ENCODE measurements at regions not wholly inside any gene's neighbourhood (a gene's known extent, or its start where the extent isn't known, plus 50 kb on each side); places are given as distances from the start of the nearest gene placed in this dataset.

GRCh38 chr14:94857950-94858349 lies 88.0 kb upstream of the GSC start:
- H3K4me1 ChIP-seq (ENCODE audit: insufficient read depth, low read length) = no peaks in the 10 kb centered on the region
- H4K20me1 ChIP-seq (ENCODE audit: insufficient read depth, low read length) = no peaks in the 10 kb centered on the region
- no peaks in the 10 kb centered on the region for H3K9me3 ChIP-seq (ENCODE audit: low read depth, low read length)
- H3K4me2 ChIP-seq (ENCODE audit: insufficient read depth, low read length) = no peak overlapping the region
- H3K79me2 ChIP-seq (ENCODE audit: insufficient read depth, low read length) = no peaks in the 10 kb centered on the region
- peaks cover 4% of the 10 kb centered on the region for H3K27me3 ChIP-seq (ENCODE audit: insufficient read depth, low read length)
- no peak for DNase-seq (ENCODE audit: insufficient read length, low spot score, missing footprints)
- H3K36me3 ChIP-seq (ENCODE audit: insufficient read depth, low read length) = no peaks in the 10 kb centered on the region
- H3K27ac ChIP-seq (ENCODE audit: low read depth, low read length) = no peak overlapping the region
- no peak overlapping the region for H2AFZ ChIP-seq (ENCODE audit: low read length)
- TF ChIP-seq CTCF (IDR thresholded peaks at IDR 0.05; ENCODE audit: extremely low read depth, low read depth, low read length) = no peak
- no peak overlapping the region for H3K4me3 ChIP-seq (ENCODE audit: insufficient read depth, low read length)

- TF ChIP-seq CTCF (IDR thresholded peaks at IDR 0.05; ENCODE audit: extremely low read depth, low read depth, low read length) = no peak
- no peak overlapping the region for H3K4me2 ChIP-seq (ENCODE audit: insufficient read depth, low read length)
- H3K9me3 ChIP-seq (ENCODE audit: low read depth, low read length) = no peaks in the 10 kb centered on the region
Observed at GRCh38 chr14:94853920-94854319, 84.0 kb upstream of the GSC start.

GRCh38 chr14:94850309-94851211 lies 80.6 kb upstream of the GSC start:
- Histone ChIP-seq H3K79me2 (ENCODE audit: insufficient read depth, low read length) (no peaks in the 10 kb centered on the region), H4K20me1 (ENCODE audit: insufficient read depth, low read length) (no peaks in the 10 kb centered on the region), H3K27me3 (ENCODE audit: insufficient read depth, low read length) (no peaks in the 10 kb centered on the region), H2AFZ (ENCODE audit: low read length) (no peak overlapping the region), H3K4me2 (ENCODE audit: insufficient read depth, low read length) (no peak overlapping the region), H3K27ac (ENCODE audit: low read depth, low read length) (no peak overlapping the region), H3K4me3 (ENCODE audit: insufficient read depth, low read length) (no peak overlapping the region), H3K36me3 (ENCODE audit: insufficient read depth, low read length) (no peaks in the 10 kb centered on the region), H3K9me3 (ENCODE audit: low read depth, low read length) (no peaks in the 10 kb centered on the region), H3K4me1 (ENCODE audit: insufficient read depth, low read length) (no peaks in the 10 kb centered on the region)
- TF ChIP-seq CTCF (IDR thresholded peaks at IDR 0.05; ENCODE audit: extremely low read depth, low read depth, low read length) = no peak
- DNase-seq (ENCODE audit: insufficient read length, low spot score, missing footprints) = no peak

More at GRCh38 chr14:94853920-94854319, 84.0 kb upstream of the GSC start:
- H3K27me3 ChIP-seq (ENCODE audit: insufficient read depth, low read length) = peaks cover 4% of the 10 kb centered on the region
- H3K27ac ChIP-seq (ENCODE audit: low read depth, low read length) = no peak overlapping the region
- no peak overlapping the region for H2AFZ ChIP-seq (ENCODE audit: low read length)
- no peaks in the 10 kb centered on the region for H3K36me3 ChIP-seq (ENCODE audit: insufficient read depth, low read length)
- H4K20me1 ChIP-seq (ENCODE audit: insufficient read depth, low read length) = no peaks in the 10 kb centered on the region
- no peaks in the 10 kb centered on the region for H3K79me2 ChIP-seq (ENCODE audit: insufficient read depth, low read length)
- no peak overlapping the region for H3K4me3 ChIP-seq (ENCODE audit: insufficient read depth, low read length)
- no peak for DNase-seq (ENCODE audit: insufficient read length, low spot score, missing footprints)
- H3K4me1 ChIP-seq (ENCODE audit: insufficient read depth, low read length) = no peaks in the 10 kb centered on the region

- H3K27me3 ChIP-seq (ENCODE audit: insufficient read depth, low read length) = no peaks in the 10 kb centered on the region
- no peak overlapping the region for H3K4me2 ChIP-seq (ENCODE audit: insufficient read depth, low read length)
- H3K27ac ChIP-seq (ENCODE audit: low read depth, low read length) = no peak overlapping the region
- H2AFZ ChIP-seq (ENCODE audit: low read length) = no peak overlapping the region
- no peak overlapping the region for H3K4me3 ChIP-seq (ENCODE audit: insufficient read depth, low read length)
- no peaks in the 10 kb centered on the region for H3K36me3 ChIP-seq (ENCODE audit: insufficient read depth, low read length)
- no peaks in the 10 kb centered on the region for H3K9me3 ChIP-seq (ENCODE audit: low read depth, low read length)
- no peaks in the 10 kb centered on the region for H4K20me1 ChIP-seq (ENCODE audit: insufficient read depth, low read length)
- H3K79me2 ChIP-seq (ENCODE audit: insufficient read depth, low read length) = no peaks in the 10 kb centered on the region
- no peak for DNase-seq (ENCODE audit: insufficient read length, low spot score, missing footprints)
- H3K4me1 ChIP-seq (ENCODE audit: insufficient read depth, low read length) = no peaks in the 10 kb centered on the region
- no peak for TF ChIP-seq CTCF (IDR thresholded peaks at IDR 0.05; ENCODE audit: extremely low read depth, low read depth, low read length)
Observed at GRCh38 chr14:94844593-94845152, 74.8 kb upstream of the GSC start.
